B cell (primary cell): ENCODE measurements at regions not wholly inside any gene's neighbourhood (a gene's known extent, or its start where the extent isn't known, plus 50 kb on each side); places are given as distances from the start of the nearest gene placed in this dataset.

Experiments used
- ATAC-seq: fragments of 200-7000 bp; cut with Tn5 transposase; one replicate; pipeline ENCODE4 v1.10.0; 2021; ENCODE audit warnings: low read depth, mild to moderate bottlenecking, moderate number of reproducible peaks, moderate library complexity
- CTCF ChIA-PET: fragments of 350-600 bp; sonication (Branson Sonifier 250); formaldehyde crosslinking; loops from one replicate; lab custom pipeline; 2021; ENCODE audit warnings: antibody characterized with exemption, inconsistent platforms; lab: Charles Lee
- POLR2A ChIA-PET: fragments of 350-600 bp; sonication (Branson Sonifier 250); formaldehyde crosslinking; loops from one replicate; lab custom pipeline; 2021; ENCODE audit warnings: antibody characterized with exemption; lab: Charles Lee
- DNase-seq: peaks from one replicate; pipeline ENCODE4 v3.0.0; 2013
- H2AFZ ChIP-seq: 2 replicates; pipeline ENCODE4 v1.6.1; 2012; ENCODE audit warnings: mild to moderate bottlenecking, low read depth, low read length; ENCODE audit not compliant: insufficient read depth, poor library complexity, severe bottlenecking
- H3K27ac ChIP-seq, 2 donors: 1 replicate in 1 of 2; 2 replicates in 1 of 2; pipeline ENCODE4 v1.5.1; 2012 to 2013; ENCODE audit warnings: low read length in 2 of 2, mild to moderate bottlenecking in 2 of 2, moderate library complexity in 1 of 2
- H3K27me3 ChIP-seq, 4 experiments: fragments of 200-600 bp in 1 of 4; sonication (generic) in 1 of 4; replicated peaks in 1 of 4; 1 replicate in 2 of 4; 2 replicates in 2 of 4; pipeline versions ENCODE4 v1.6.1 to v1.7.0; 2013 to 2016; ENCODE audit warnings: low read length in 3 of 4, mild to moderate bottlenecking in 2 of 4, mixed read lengths in 1 of 4, moderate library complexity in 1 of 4; ENCODE audit not compliant: insufficient read depth in 4 of 4, control insufficient read depth in 3 of 4; ENCODE audit errors: control extremely low read depth in 1 of 4
- H3K36me3 ChIP-seq, 2 experiments: replicated peaks in 1 of 2; 1 replicate in 1 of 2; 2 replicates in 1 of 2; pipeline versions ENCODE4 v1.6.1 to v1.7.1; 2013; ENCODE audit warnings: low read length in 1 of 2; ENCODE audit not compliant: insufficient read depth in 2 of 2, control insufficient read depth in 1 of 2; ENCODE audit errors: control extremely low read depth in 1 of 2, extremely low read depth in 1 of 2
- H3K4me1 ChIP-seq, 2 donors: fragments of 200-600 bp in 1 of 2; sonication (generic) in 1 of 2; 1 replicate in 1 of 2; 2 replicates in 1 of 2; pipeline versions ENCODE4 v1.5.1 to v1.6.1; 2013 to 2017; ENCODE audit warnings: low read length in 2 of 2; ENCODE audit not compliant: control insufficient read depth in 2 of 2, insufficient read depth in 2 of 2
- H3K4me2 ChIP-seq: replicated peaks from 2 replicates; pipeline ENCODE3; 2012; ENCODE audit warnings: mild to moderate bottlenecking, low read depth, low read length; ENCODE audit not compliant: poor library complexity, severe bottlenecking
- H3K4me3 ChIP-seq, 5 experiments: fragments of 200-600 bp in 1 of 5; sonication (generic) in 1 of 5; 1 replicate in 3 of 5; 2 replicates in 2 of 5; pipeline versions ENCODE4 v1.5.1 to v1.7.0; 2011 to 2016; ENCODE audit warnings: low read length in 4 of 5, mild to moderate bottlenecking in 4 of 5, low read depth in 2 of 5, control low read depth in 1 of 5, moderate library complexity in 1 of 5; ENCODE audit not compliant: insufficient read depth in 1 of 5; ENCODE audit errors: control extremely low read depth in 1 of 5, extremely low read depth in 1 of 5
- H3K79me2 ChIP-seq: fragments of 200-600 bp; sonication (generic); one replicate; pipeline ENCODE4 v1.6.0; 2016; ENCODE audit warnings: low read length; ENCODE audit not compliant: control insufficient read depth, insufficient read depth
- H3K9ac ChIP-seq: fragments of 200-600 bp; sonication (generic); 2 replicates; pipeline ENCODE4 v1.6.1; 2017; ENCODE audit warnings: mild to moderate bottlenecking, low read length, moderate library complexity
- H3K9me3 ChIP-seq, 3 donors: one replicate each; pipeline versions ENCODE4 v1.6.1 to v1.7.1; 2013; ENCODE audit warnings: low read length in 2 of 3; ENCODE audit not compliant: control insufficient read depth in 2 of 3, insufficient read depth in 1 of 3; ENCODE audit errors: control extremely low read depth in 1 of 3
- H4K20me1 ChIP-seq: 2 replicates; pipeline ENCODE4 v1.6.0; 2012; ENCODE audit warnings: mild to moderate bottlenecking, low read length; ENCODE audit not compliant: insufficient read depth, control insufficient read depth, poor library complexity, severe bottlenecking
- H3K27ac Mint-ChIP-seq: one replicate; pipeline ENCODE4 v1.8.0; 2021; ENCODE audit warnings: mixed read lengths
- H3K27me3 Mint-ChIP-seq: one replicate; pipeline ENCODE4 v1.8.0; 2021; ENCODE audit warnings: mixed read lengths
- H3K4me1 Mint-ChIP-seq: one replicate; pipeline ENCODE4 v1.8.0; 2021; ENCODE audit warnings: mixed read lengths
- H3K4me3 Mint-ChIP-seq: one replicate; pipeline ENCODE4 v1.8.0; 2021; ENCODE audit warnings: mixed read lengths
- H3K9me3 Mint-ChIP-seq: one replicate; pipeline ENCODE4 v1.8.0; 2022; ENCODE audit warnings: mixed read lengths; ENCODE audit not compliant: insufficient read depth
- EZH2 ChIP-seq: IDR thresholded peaks from 2 replicates; pipeline ENCODE4 v1.6.1; 2012; ENCODE audit warnings: borderline replicate concordance, low read depth, mild to moderate bottlenecking, moderate library complexity, low read length; ENCODE audit not compliant: insufficient read depth, poor library complexity, severe bottlenecking
- WGBS: methylation state at CpG from one replicate; pipeline ENCODE4 v1.1.5; 2013; ENCODE audit warnings: missing lambda C conversion rate; ENCODE audit not compliant: insufficient coverage; 5-methylcytosine and 5-hydroxymethylcytosine counted together
- intact Hi-C: fragments of 100-400 bp; cut with micrococcal nuclease; formaldehyde crosslinking; loops from one replicate; pipeline ENCODE4 v1.10.0; 2022
- TF ChIP-seq, protein P1 (sequence below): fragments of 200-600 bp; IDR thresholded peaks from one replicate; pipeline ENCODE4 v1.8.0; 2022; ENCODE audit warnings: antibody characterized with exemption, mild to moderate bottlenecking

DNA sequence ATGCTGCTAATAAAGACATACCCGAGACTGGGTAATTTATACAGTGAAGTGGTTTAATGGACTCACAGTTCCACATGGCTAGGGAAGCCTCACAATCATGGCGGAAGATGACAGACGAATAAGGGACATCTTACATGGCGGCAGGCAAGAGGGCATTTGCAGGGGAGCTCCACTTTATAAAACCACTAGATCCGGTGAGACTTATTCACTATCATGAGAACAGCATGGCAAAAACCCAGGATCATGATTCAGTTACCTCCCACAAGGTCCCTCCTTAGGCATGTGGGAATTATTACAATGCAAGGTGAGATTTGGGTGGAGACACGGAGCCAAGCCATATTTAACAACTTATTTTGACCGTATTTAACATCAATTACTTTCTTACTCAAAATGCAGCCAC is 739.0 kb downstream of the NCAM2 start:
- Mint-ChIP-seq H3K4me3 (no peak overlapping the region), H3K27me3 (no peaks in the 10 kb centered on the region), H3K4me1 (no peaks in the 10 kb centered on the region), H3K9me3 (peaks cover 2% of the 10 kb centered on the region), H3K27ac (no peak overlapping the region)
- intact Hi-C loops = no loop called here
- TF ChIP-seq, protein P1, sequence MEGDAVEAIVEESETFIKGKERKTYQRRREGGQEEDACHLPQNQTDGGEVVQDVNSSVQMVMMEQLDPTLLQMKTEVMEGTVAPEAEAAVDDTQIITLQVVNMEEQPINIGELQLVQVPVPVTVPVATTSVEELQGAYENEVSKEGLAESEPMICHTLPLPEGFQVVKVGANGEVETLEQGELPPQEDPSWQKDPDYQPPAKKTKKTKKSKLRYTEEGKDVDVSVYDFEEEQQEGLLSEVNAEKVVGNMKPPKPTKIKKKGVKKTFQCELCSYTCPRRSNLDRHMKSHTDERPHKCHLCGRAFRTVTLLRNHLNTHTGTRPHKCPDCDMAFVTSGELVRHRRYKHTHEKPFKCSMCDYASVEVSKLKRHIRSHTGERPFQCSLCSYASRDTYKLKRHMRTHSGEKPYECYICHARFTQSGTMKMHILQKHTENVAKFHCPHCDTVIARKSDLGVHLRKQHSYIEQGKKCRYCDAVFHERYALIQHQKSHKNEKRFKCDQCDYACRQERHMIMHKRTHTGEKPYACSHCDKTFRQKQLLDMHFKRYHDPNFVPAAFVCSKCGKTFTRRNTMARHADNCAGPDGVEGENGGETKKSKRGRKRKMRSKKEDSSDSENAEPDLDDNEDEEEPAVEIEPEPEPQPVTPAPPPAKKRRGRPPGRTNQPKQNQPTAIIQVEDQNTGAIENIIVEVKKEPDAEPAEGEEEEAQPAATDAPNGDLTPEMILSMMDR = no peak
- TF ChIP-seq EZH2 = no peak
- ChIA-PET POLR2A (no interaction called here), CTCF (no interaction called here)
- Histone ChIP-seq H3K9ac (no peak overlapping the region), H3K4me1 (no peaks in the 10 kb centered on the region), H3K27me3 (no peaks in the 10 kb centered on the region), H4K20me1 (no peaks in the 10 kb centered on the region), H3K36me3 (no peaks in the 10 kb centered on the region), H3K27ac (no peak overlapping the region), H3K79me2 (no peaks in the 10 kb centered on the region), H3K9me3 (no peaks in the 10 kb centered on the region), H3K4me2 (no peak overlapping the region), H3K4me3 (no peak overlapping the region), H2AFZ (no peak overlapping the region)
- ATAC-seq = no peak
- 80% methylated on average over 1 of the region's 7 CpGs for WGBS
- DNase-seq = no peak

DNA sequence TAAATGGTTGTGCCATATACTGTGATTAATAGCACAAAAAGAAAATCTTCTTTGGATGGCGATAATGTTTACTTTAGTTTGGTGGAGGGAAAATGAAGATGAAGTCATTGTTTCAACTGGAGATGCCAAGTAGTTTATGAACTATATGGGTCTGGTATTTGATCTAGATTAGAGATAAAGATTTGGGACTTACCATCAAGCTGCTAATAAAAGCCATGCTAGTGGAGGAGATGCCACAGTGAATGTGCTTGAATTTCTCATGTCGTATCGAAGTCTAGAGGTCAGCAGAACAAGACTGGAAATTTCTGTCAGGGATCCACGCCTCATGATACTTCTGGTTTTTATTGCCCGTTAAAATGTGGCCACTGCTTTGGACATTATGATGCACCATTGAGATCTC is 742.0 kb downstream of the NCAM2 start:
- Histone ChIP-seq H4K20me1 (no peaks in the 10 kb centered on the region), H3K9ac (no peak overlapping the region), H3K36me3 (no peaks in the 10 kb centered on the region), H3K4me2 (no peak overlapping the region), H3K9me3 (no peaks in the 10 kb centered on the region), H3K4me3 (no peak overlapping the region), H3K4me1 (no peaks in the 10 kb centered on the region), H3K27ac (no peak overlapping the region), H3K27me3 (no peaks in the 10 kb centered on the region), H2AFZ (no peak overlapping the region), H3K79me2 (no peaks in the 10 kb centered on the region)
- Mint-ChIP-seq H3K9me3 (peaks cover 7% of the 10 kb centered on the region), H3K27ac (no peak overlapping the region), H3K27me3 (no peaks in the 10 kb centered on the region), H3K4me1 (no peaks in the 10 kb centered on the region), H3K4me3 (no peak overlapping the region)
- no peak for DNase-seq
- TF ChIP-seq, protein P1 = no peak
- ATAC-seq = no peak
- CTCF ChIA-PET = no interaction called here
- intact Hi-C loops = no loop called here
- POLR2A ChIA-PET = no interaction called here
- 94% methylated on average over 3 of the region's 5 CpGs for WGBS
